ENCODE measurements at regions not wholly inside any gene's neighbourhood (a gene's known extent, or its start where the extent isn't known, plus 50 kb on each side); places are given as distances from the start of the nearest gene placed in this dataset.

DNA sequence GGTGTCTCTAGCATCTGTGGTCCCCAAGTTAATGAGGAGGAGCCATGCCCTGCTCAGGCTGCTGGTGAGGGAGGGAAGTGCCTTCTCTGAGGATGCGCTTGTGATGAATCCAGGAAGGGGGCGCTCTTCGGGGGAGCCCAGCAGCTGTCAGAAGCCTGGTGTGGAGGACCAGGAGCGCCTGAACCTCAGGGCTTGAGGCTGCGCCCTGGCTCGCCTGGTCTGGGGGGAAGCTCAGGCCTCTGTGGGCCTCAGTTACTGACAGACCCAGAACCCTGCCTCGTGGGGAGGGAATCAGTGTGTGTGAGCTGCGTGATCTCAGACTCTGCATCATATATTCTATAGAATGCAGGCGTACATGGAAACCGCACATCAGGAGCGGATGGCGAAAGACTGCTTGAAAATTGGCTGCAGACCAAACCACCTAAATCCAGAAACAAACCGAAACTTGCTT is 126.1 kb downstream of the SEC14L1 start:
- ChIA-PET POLR2A (no interaction called here), CTCF (interaction anchor here (0.6 to 0.7 kb wide), 2 partner anchors 70 to 179 kb away, joined by 4 read pairs; no protein-coding TSS in a partner anchor)
- H3K27me3 ChIP-seq (ENCODE audit: control insufficient read depth, insufficient read depth, low read length): no peaks in the 10 kb centered on the region
- no peak overlapping the region for H3K4me3 ChIP-seq (ENCODE audit: low read depth, low read length)
- no peak overlapping the region for H3K27ac ChIP-seq (ENCODE audit: low read depth, low read length)
- no peak for DNase-seq (ENCODE audit: low read depth, low spot score)
- H3K9me3 ChIP-seq (ENCODE audit: control insufficient read depth, insufficient read depth, low read length): no peaks in the 10 kb centered on the region
- TF ChIP-seq, protein P1, sequence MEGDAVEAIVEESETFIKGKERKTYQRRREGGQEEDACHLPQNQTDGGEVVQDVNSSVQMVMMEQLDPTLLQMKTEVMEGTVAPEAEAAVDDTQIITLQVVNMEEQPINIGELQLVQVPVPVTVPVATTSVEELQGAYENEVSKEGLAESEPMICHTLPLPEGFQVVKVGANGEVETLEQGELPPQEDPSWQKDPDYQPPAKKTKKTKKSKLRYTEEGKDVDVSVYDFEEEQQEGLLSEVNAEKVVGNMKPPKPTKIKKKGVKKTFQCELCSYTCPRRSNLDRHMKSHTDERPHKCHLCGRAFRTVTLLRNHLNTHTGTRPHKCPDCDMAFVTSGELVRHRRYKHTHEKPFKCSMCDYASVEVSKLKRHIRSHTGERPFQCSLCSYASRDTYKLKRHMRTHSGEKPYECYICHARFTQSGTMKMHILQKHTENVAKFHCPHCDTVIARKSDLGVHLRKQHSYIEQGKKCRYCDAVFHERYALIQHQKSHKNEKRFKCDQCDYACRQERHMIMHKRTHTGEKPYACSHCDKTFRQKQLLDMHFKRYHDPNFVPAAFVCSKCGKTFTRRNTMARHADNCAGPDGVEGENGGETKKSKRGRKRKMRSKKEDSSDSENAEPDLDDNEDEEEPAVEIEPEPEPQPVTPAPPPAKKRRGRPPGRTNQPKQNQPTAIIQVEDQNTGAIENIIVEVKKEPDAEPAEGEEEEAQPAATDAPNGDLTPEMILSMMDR (IDR thresholded peaks at IDR 0.05; ENCODE audit: low read depth, low read length): peak; percentile 22

DNA sequence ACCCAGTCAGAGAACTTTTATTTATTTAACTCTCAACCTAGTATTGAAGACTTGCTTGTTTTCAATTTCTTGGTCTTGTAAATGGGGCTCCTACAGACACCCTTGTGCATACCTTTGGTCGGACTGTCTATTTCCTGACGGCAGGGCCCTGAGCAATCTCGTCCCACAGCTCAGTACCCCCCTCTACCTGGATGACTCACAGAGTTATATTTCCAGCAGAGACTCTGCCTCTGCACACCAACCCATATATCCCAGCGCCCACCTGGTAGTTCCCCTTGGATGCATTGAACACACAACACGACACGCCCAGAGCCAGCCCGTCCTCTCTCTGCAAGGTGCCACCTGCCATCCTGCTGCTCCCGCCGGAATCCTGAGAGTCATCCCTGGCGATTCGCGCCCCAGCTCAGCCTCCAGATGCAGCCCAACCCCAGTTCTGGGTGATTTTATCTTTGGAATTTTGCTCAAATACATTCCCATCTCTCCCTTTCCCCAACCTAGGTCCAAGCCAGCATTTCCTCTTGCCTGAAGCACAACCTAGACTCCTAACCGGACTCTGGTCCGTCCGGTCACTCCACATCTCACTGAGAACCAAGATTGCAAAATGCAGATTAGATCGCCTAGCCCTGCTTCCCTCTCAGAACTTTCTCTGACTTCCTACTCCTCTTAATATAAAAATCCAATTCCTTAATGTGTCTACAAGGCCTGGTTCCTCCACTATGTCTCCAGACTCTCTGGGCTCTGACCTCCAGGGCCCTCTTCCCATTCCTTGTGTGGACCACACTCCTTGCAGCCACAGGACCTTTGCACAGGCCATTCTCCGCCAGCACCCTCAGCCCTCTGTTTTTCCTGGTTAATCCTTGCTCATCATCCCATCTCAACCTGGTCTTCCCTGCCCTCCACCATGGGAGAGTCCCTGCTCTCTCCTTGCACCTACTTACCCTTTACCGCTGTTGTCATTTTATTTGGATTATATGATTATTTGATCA is 129.2 kb downstream of the SEC14L1 start:
- ChIA-PET POLR2A (interaction anchor here (0.5 to 0.6 kb wide), 2 partner anchors 7 to 147 kb away, joined by 3 read pairs; no protein-coding TSS in a partner anchor), CTCF (no interaction called here)
- TF ChIP-seq, protein P1 (IDR thresholded peaks at IDR 0.05; ENCODE audit: low read depth, low read length): no peak
- Histone ChIP-seq H3K27ac (ENCODE audit: low read depth, low read length) (no peak overlapping the region), H3K4me3 (ENCODE audit: low read depth, low read length) (no peak overlapping the region), H3K27me3 (ENCODE audit: control insufficient read depth, insufficient read depth, low read length) (no peaks in the 10 kb centered on the region), H3K9me3 (ENCODE audit: control insufficient read depth, insufficient read depth, low read length) (peaks cover 15% of the 10 kb centered on the region)
- DNase-seq (ENCODE audit: low read depth, low spot score): no peak

DNA sequence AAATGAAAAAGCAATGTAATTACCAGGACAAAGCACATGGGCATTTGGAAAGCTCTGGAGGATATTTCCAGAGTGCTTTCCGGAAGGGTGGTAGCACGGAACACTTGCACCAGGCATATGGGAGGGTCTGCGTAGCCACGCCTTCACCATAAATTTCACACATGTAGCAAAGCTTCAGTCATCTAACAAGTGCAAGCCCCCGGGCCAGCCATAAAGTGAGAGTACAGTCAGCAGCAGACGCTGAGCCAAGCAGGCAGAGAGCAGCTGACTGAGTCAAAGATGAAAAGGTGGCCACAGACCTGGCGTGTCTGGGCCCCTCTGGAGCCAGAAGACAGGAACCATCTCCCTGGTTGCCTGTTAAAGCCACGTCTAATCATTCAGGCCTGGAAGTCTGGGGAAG is 130.6 kb downstream of the SEC14L1 start:
- TF ChIP-seq, protein P1 (IDR thresholded peaks at IDR 0.05; ENCODE audit: low read depth, low read length): no peak
- ChIA-PET CTCF (no interaction called here), POLR2A (interaction anchor here (0.7 kb wide), 1 partner anchor 1044 kb away, joined by 6 read pairs; no protein-coding TSS in a partner anchor)
- H3K9me3 ChIP-seq (ENCODE audit: control insufficient read depth, insufficient read depth, low read length): peaks cover 15% of the 10 kb centered on the region
- no peak overlapping the region for H3K27ac ChIP-seq (ENCODE audit: low read depth, low read length)
- no peaks in the 10 kb centered on the region for H3K27me3 ChIP-seq (ENCODE audit: control insufficient read depth, insufficient read depth, low read length)
- DNase-seq (ENCODE audit: low read depth, low spot score): no peak
- no peak overlapping the region for H3K4me3 ChIP-seq (ENCODE audit: low read depth, low read length)

DNA sequence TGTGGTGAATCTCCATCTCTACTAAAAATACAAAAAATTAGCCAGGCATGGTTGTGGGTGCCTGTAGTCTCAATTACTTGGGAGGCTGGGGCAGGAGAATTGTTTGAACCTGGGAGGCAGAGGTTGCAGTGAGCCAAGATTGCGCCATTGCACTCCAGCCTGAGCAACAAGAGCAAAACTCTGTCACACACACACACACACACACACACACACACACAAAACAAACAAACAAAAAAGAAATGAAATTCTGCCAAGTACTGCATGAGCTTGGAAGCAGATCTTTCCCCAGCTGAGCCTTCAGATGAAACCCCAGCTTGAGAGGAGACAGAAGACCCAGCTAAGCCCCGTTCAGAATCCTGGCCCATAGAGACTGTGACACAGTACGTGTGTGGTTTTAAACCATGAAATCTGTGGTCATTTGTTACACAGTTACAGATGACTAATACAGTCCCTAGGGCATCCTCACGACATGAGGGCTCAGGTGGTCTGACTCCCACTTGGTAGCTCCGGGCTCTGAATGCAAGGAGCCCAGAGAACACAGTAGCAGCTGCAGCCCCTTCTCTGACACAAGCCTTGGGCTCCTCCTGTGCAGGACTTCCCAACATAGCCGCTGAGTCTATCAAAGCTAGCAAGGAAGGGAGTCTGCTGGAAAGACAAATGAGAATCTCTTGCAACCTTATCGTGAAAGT is 132.8 kb downstream of the SEC14L1 start:
- POLR2A ChIA-PET: no interaction called here
- Histone ChIP-seq H3K27me3 (ENCODE audit: control insufficient read depth, insufficient read depth, low read length) (no peaks in the 10 kb centered on the region), H3K4me3 (ENCODE audit: low read depth, low read length) (no peak overlapping the region), H3K9me3 (ENCODE audit: control insufficient read depth, insufficient read depth, low read length) (peaks cover 15% of the 10 kb centered on the region), H3K27ac (ENCODE audit: low read depth, low read length) (no peak overlapping the region)
- CTCF ChIA-PET: no interaction called here
- TF ChIP-seq, protein P1 (IDR thresholded peaks at IDR 0.05; ENCODE audit: low read depth, low read length): no peak
- DNase-seq (ENCODE audit: low read depth, low spot score): no peak
